HG03280 (cell line): ENCODE measurements at regions not wholly inside any gene's neighbourhood (a gene's known extent, or its start where the extent isn't known, plus 50 kb on each side); places are given as distances from the start of the nearest gene placed in this dataset.

Source experiments
- ATAC-seq: cut with Tn5 transposase; IDR thresholded peaks from one replicate; pipeline ENCODE4 v1.9.1; 2021; ENCODE audit warnings: mild to moderate bottlenecking, moderate library complexity; ENCODE audit not compliant: unreplicated experiment

DNA sequence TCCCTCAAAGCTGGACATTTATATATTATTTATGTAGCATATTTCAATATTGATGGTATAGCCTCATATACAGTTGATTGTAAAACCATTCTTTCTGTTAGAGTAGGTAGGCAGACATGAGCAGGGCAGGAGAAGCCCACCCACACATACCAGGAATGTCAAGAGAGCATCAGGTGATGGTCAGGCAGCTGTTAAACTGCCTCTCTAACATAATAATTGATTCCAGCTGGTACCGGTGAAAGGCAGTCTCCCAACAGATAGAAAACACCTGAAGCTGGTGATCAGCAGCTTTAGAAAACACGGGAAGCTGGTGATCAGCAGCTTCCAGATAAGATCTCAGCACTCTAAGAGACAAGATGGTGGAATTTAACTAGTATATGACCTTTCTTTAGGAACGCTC is 132.9 kb downstream of the SLITRK6 start:
- no peak for ATAC-seq

DNA sequence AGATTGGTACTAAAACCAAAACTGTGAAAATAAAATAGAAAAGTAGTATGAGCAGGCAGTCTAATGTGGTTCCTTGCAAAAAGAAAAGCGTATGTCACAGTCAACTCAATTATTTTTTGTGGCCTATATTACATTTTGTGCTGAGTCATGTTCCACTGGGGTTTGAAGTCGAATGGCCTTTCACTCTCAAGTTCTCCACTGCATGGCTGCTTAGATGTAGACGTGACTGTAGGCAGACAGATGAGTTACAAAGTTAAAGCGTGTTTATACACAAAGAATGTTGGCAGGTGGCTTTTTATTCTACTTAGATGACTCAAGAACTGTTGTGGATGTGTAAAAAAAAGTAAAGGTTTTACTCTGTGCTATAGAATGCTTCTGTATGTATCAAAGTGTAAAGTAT is 133.9 kb downstream of the SLITRK6 start:
- ATAC-seq = no peak

DNA sequence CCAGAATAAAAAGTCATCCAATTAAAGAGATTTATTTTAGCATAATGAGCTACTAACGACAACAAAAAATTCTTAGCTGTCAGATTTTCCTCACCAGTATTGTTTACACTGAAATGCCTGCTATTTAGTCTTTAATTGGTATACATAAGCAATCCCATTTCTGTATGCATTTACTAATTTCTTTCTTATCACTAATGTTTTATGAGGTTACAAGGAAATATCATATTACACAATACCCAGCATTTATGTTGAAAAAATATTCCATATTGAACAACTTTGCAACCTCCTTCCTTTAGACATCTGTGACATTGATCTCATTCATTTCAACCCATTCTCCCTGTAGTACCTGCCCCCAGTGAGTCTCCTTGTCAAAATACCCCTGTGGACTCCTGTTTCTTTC is 135.4 kb downstream of the SLITRK6 start:
- ATAC-seq = no peak

DNA sequence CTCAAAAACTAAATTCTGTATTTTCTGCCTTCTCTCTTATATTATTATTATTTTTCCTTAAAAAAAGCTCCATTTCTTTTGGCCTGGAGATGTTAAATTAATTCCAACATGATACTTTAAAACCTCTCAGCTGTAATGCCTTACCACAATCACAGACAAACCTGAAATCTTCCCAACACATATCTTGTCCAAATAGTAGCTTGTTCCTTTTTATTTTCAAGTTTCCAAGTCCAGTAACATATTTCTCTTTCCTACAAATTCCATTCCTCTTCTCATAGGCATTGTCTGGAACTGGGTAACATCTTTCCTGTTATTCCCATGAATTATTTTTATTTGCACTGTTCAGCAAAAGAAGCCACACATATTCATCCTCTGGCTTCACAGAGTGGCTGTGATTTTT is 137.0 kb downstream of the SLITRK6 start:
- no peak for ATAC-seq

DNA sequence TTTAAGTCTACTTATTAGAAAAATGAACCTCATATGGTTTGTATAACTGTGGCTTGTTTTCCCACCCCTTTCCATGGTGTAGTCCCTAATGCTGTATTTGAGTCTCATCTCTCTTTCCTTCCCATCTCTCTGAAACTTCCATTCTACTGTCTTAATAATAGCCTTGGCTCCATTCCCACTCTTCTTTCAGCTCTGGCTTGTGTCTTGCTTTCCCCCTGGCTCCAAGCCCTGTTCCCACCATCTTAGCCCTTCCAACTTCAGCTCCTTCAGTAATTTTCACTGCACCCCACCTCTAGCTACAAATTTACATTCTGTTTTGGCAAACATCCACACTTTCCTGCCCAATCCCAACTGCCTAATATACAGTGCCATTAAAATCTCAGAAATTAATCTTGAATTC is 137.5 kb downstream of the SLITRK6 start:
- no peak for ATAC-seq

DNA sequence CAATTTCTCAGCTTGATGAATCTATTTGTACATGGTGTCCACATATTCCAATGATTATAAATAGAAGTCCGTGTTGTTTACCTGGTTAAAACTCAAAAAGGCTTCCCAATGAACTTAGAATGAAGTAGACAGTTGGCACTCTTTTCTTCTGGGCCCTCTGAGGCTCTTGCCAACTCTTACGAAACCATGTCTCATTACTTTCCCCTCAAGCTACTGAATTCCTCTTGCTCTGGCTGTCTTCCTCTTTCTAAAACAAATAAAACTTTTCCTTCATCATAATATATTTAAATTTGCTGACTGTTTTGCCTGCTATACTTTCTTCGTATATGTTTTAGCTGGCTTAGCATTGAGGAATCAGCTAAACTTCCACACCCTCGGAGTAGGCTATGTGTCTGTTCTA is 139.7 kb downstream of the SLITRK6 start:
- ATAC-seq = no peak

DNA sequence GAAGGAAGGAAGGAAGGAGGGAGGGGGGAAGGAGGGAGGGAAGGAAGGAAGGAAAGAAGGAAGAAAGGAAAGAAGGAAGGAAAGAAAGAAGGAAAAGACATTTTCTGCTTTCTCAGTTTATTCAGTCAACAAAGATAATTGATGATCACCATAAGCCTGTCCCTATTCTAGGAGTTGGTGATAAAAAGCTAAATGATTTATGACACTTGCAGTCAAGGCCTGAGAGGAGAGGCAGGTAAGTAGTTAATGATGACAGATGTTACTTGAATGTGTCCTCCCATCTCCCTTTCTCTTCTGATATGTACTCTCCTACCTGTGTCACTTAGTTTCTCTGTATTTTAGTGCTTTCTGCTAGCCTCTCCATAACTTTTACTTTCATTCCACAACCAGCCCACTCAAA is 141.3 kb downstream of the SLITRK6 start:
- ATAC-seq = no peak

DNA sequence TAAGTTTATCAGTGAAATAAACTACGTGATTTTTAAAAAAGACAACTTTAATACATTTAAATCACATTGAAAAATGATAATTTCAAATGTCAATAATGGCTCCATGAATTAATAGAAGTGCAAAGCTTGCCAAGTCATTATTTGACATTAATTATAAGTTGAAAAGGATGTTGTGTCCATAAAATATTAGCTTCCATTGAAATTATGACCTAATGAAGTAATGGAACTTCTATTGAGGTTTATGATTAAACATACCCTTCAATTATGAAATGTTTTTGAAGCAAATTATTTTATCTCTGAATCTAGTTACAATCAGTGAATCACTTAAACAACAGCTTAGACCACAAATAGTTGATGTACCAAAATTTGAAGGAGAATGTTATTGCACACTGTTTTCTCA is 144.2 kb downstream of the SLITRK6 start:
- no peak for ATAC-seq

DNA sequence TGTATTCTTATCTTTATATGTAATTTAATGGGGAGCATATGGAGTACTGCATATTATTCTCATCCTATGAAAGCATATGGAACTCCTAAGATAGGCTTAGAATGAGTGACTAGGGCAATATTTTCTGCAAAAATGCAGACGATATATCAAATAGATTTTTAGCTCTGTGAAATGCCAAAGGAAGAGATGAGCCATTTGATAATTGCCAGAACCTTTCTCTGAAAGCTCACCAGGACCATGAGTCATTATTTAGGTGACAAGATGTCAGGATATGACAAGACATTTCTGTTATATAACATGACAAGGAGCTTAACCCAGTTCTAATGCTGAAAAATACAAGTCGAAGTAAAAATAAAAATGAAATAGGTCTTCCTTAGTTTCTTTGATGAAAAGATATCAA is 145.0 kb downstream of the SLITRK6 start:
- ATAC-seq = no peak

DNA sequence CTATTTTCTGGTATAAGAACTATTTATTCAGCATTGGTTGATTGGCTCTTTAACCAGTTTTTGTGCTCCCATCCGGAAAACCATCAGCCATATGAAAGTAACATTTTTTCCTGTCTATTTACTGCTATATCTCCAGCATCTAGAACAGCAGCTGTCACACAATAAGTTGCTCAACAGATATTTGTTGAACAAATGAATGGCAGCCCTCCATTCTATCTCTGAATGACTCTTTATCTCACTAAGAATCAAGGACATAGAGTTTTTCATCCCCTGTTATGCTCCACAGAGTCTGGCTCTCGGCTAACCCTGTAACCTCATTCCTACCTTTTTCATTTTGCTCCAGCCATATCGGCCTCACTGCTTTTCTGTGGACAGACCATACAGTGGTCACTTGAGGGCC is 145.5 kb downstream of the SLITRK6 start:
- no peak for ATAC-seq

DNA sequence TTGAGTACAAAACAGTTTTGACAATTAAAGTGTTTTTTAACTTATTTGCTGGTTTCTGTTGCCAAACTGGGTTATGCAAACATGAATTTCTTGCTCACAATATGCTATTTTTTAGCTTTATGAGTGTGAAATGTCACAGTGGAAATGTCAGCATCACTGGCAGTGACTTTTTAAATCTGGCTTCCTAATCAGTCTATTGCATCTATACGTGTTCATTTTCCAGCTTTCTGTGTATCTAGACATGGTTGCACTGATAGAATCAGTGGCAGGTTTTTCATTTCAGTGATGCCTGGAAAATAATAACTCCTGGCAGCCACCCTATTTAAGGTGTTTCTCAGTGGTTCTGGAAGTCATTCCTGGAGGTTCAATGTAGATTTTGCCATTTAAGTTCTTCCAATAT is 146.7 kb downstream of the SLITRK6 start:
- no peak for ATAC-seq

DNA sequence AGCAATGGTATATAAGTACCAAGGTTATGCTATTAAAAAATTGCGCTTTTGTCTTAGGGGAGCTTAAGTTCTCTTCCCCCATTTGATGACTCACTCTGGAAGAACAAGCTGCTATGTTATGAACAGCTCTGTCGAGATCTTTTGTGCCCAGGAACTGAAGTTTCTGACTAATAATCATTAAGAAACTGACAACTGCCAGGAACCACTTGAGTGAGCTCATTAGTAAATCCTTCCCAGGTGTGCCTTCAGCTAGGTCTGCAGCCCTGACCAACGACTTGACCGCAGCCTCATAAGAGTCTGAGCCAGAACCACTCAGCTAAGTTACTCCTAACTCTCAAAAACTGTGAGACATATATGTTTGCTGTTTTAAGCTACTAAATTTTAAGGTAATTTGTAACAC is 147.8 kb downstream of the SLITRK6 start:
- no peak for ATAC-seq

DNA sequence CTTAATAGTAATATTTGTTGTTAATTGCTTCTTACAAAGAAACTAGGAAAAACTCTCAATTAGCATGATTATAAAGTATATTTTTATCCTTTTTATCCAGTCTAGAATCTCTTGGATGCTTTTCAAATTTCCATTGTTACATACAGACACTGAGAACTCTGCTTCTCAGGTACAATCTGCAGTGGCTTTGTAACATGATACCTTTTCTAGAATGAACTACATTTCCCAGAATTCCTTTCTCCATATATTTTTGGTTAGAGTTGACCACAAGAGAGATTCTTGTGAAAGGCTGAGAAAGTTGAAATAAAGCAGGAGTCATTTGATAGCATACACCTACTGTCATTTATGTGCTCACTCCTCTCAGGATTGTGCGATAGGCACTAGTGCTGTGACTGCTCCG is 148.6 kb downstream of the SLITRK6 start:
- ATAC-seq = no peak

DNA sequence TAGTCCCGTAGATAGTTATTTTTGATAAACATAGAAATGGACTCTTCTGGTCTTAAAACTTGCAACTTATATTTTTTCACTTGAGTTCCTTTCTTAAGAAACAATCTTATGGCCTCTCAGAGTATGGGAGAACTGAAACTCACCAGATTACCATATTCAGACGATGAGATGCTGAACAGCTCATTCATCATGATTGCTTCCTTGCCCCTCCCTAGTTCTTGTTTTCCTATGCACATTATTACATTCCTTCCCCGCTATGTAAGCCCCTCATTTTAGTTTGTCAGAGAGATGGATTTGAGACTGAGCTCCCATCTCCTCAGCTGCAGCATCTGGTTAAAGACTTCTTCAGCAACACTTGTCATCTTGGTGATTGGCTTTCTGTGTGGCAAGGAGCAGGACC is 158.5 kb downstream of the SLITRK6 start:
- ATAC-seq = no peak

DNA sequence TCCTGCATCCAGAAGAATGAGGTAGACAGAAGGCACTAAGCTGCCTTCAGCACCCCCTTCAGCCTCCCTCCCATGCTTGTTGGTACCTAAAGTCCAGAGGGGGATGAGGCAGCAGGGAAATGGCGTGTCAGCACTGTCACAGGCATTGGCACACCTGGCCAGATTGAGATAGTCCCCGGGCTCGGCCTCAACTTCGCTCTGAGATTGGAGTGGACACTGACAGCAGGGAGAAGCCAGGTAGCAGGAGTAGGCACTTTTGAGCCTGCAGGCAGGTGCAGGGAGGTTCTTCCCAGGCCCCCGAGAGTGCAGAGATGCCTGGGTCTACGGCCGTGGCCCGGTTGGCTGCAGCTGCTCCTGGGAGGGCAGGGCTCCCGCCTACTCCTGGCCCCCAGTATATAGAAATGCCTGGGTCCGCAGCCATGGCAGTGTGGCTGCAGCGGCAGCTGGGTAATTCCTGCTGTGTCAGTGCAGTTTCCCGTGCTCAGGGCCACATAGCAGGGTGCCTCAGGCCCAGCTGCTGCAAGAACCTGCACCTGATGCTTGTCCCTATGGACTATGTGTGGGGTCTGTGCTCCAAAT is 160.3 kb downstream of the SLITRK6 start:
- ATAC-seq = no peak

DNA sequence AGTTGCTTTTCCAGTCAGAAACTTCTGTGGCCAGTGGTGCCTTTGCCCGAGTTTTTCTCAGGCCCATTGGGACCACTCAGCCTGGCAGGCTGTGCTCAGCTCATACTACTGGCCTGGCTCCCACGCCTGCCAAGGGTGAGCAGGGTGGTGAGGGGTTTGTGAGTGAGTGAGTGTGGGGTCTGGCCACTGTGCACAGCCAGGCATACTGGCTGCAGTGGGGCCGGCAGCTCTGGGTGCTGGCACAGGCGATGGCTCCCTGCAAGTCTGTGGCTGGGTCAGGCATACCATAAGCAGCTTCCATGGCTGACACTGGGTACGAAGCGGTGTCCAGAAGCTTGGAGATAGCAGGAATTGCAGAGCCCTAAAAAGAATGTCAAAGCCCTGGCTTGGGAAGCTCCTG is 161.0 kb downstream of the SLITRK6 start:
- ATAC-seq = no peak

DNA sequence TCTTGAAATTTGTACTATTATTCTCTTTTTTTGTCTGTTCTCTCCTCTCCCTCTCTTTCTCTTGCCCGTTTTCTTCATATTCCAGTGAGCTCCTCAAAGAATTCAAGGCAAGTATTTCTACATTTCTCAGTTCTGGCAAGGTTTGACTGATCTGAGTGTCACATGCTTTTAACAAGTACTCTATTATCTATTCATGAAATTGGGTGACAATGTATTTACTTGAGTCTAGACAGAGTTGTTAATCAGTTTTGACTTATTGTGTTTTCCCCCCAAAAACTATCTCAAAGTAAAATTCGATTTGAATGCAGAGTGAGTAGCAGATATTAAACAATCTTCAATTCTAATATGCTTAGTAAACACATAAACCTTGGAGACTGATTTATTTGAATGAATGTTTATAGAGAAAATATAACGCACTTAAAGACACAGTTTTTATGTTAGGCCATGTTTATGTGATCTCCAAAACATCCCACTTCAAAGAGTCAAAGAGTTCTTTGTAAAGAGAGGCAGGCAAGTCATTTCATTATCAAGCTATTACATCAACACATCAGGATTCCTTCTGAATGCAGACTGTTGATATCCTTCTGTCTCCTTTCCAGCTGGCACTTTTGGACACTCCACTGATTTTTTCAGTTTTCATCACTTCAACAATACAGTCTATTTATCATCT is 166.6 kb downstream of the SLITRK6 start:
- ATAC-seq = no peak

DNA sequence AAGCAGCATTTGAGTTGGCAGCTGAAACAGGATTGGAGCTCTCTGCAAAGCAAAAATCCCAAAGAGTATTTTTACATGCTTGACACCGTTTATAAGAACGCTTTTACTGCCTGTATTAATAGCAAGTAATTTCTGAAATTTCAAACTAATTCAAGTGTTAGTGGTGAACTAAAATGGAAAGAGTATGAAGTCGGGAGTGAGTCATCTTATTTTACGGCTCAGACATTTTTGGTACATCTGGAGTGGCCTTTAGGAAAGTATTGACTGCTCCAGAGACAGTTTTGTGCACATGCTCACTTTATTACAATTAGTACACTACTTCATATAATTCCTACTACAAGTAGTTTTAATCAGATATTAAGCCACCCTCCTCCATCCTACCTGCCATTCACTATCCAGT is 167.4 kb downstream of the SLITRK6 start:
- ATAC-seq = no peak

DNA sequence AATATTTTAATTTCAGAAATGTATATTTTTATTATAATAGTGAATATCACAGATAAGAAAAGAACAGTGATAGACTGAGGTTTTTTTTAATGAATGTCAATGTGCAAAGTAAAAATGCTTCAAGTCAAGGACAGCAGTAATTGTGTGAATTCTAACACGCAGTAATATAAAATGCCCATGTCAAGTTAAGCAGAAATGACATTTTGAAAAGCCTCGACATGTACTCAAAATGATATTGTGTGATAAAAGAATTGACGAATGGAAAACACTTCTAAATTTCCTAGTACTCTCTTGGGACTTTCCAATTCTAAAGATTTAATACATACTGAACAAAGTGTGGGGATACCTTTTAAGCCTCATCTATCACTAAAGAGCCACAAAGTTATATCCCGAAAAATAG is 172.6 kb downstream of the SLITRK6 start:
- no peak for ATAC-seq

DNA sequence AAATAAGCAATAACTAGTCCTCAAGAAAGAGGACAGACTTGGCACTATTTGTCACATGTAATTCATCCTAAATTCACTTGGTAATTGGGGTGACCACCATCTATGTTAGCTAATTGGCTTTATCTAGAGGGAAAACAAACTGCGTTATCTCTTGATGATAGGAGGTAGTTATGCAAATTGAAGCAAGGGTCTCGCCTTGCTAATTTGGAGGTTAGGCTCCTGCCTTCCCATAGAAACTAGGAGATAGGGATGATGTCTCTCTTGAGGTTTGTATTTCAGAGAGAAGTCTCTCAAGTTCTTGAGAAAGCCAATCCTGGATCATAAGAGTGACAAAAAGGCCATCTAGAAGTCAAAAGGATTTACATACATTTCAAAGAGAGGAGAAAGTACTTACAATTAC is 179.9 kb downstream of the SLITRK6 start:
- no peak for ATAC-seq

DNA sequence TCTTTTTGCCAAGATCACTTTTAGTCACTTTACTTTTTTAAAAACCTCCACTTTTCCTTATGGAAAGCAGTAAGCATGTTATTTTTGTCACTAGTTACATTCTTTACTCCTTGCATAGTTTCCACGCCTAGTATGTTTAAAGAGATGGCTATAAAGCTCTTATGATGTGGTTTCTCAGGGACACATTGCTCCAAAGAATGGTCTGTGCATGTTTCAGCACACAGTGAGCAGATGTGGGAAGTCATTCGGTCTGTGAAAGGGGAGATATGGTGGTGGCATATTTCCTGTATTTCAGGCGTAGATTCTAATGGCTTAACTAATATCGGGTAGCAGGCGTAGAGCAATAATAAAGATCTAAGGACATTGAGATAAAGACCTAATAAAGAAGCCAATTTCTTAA is 180.7 kb downstream of the SLITRK6 start:
- no peak for ATAC-seq

DNA sequence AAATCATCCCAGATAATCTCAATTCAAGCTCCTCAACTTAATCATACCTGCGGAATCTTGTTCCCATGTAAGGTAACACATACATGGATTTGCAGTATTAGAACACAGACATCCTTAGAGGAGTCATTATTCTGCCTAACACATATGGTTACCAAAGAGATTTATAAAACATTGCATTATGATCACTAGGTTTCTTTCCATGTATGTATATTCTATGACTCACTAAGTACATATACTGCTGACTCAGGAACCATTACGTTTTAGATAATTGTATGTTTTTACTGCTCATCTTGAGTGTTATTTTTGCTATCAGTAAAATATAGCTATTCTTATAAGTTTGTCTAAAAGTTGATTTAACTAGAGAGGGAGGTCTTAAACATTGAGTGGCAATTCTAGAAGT is 182.9 kb downstream of the SLITRK6 start:
- ATAC-seq = no peak

DNA sequence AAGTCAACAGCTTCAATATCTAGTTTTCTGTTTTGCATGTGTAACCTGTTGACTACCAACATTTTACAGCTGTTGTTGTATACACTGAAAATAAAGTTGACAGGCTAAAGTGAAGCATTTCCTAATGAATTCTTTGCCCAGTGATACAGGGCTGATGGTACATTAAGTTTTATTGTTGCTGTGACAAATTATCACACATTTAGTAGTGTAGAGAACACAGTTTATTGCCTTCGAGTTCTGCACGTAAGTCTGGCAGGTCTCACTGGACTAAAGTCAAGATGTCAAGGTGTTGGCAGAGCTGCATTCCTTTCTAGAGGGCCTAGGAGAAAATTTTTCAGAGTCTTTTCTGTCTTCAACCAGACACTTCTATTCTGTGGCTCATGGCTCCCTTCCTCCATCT is 184.2 kb downstream of the SLITRK6 start:
- ATAC-seq = no peak
